ENCODE measurements at regions not wholly inside any gene's neighbourhood (a gene's known extent, or its start where the extent isn't known, plus 50 kb on each side); places are given as distances from the start of the nearest gene placed in this dataset.
"Not testable (repeated sequence)": the region's sequence is repeated elsewhere in the genome, so short reads cannot be mapped to it uniquely, and the experiment has no call there.

GRCh38 chr5:56382896-56383295 lies 149.8 kb upstream of the ANKRD55 start:
- DNase-seq (ENCODE audit: low spot score), result no peak

GRCh38 chr5:56377573-56377972 lies 144.4 kb upstream of the ANKRD55 start:
- no peak for DNase-seq (ENCODE audit: low spot score)

- DNase-seq (ENCODE audit: low spot score), result no peak
Observed at GRCh38 chr5:56376128-56376527, 143.0 kb upstream of the ANKRD55 start.

- no peak for DNase-seq (ENCODE audit: low spot score)
Observed at GRCh38 chr5:56375011-56375410, 141.9 kb upstream of the ANKRD55 start.

GRCh38 chr5:56372491-56372890 lies 139.4 kb upstream of the ANKRD55 start:
- DNase-seq (ENCODE audit: low spot score), result not testable (repeated sequence)

- no peak for DNase-seq (ENCODE audit: low spot score)
Observed at GRCh38 chr5:56369361-56369811, 136.3 kb upstream of the ANKRD55 start.

- DNase-seq (ENCODE audit: low spot score), result no peak
Observed at GRCh38 chr5:56367748-56368147, 134.6 kb upstream of the ANKRD55 start.

- no peak for DNase-seq (ENCODE audit: low spot score)
Observed at GRCh38 chr5:56366986-56367385, 133.9 kb upstream of the ANKRD55 start.

- no peak for DNase-seq (ENCODE audit: low spot score)
Observed at GRCh38 chr5:56361398-56361797, 128.3 kb upstream of the ANKRD55 start.

- DNase-seq (ENCODE audit: low spot score), result no peak
Observed at GRCh38 chr5:56360816-56361215, 127.7 kb upstream of the ANKRD55 start.

GRCh38 chr5:56359809-56360685 lies 126.9 kb upstream of the ANKRD55 start:
- no peak for DNase-seq (ENCODE audit: low spot score)

- DNase-seq (ENCODE audit: low spot score), result peak; percentile 17
Observed at GRCh38 chr5:56358703-56359681, 125.9 kb upstream of the ANKRD55 start.

- no peak for DNase-seq (ENCODE audit: low spot score)
Observed at GRCh38 chr5:56358046-56358445, 124.9 kb upstream of the ANKRD55 start.

GRCh38 chr5:56357426-56357825 lies 124.3 kb upstream of the ANKRD55 start:
- DNase-seq (ENCODE audit: low spot score), result no peak

- DNase-seq (ENCODE audit: low spot score), result no peak
Observed at GRCh38 chr5:56356836-56357160, 123.7 kb upstream of the ANKRD55 start.

- no peak for DNase-seq (ENCODE audit: low spot score)
Observed at GRCh38 chr5:56356121-56356835, 123.1 kb upstream of the ANKRD55 start.

- DNase-seq (ENCODE audit: low spot score), result no peak
Observed at GRCh38 chr5:56354836-56355235, 121.7 kb upstream of the ANKRD55 start.

GRCh38 chr5:56352808-56353590 lies 119.9 kb upstream of the ANKRD55 start:
- DNase-seq (ENCODE audit: low spot score), result no peak

GRCh38 chr5:56350597-56351170 lies 117.6 kb upstream of the ANKRD55 start:
- DNase-seq (ENCODE audit: low spot score), result peak; percentile 75

- DNase-seq (ENCODE audit: low spot score), result no peak
Observed at GRCh38 chr5:56350011-56350596, 117.0 kb upstream of the ANKRD55 start.

GRCh38 chr5:56349461-56349860 lies 116.3 kb upstream of the ANKRD55 start:
- DNase-seq (ENCODE audit: low spot score), result no peak
